ENCODE measurements at regions not wholly inside any gene's neighbourhood (a gene's known extent, or its start where the extent isn't known, plus 50 kb on each side); places are given as distances from the start of the nearest gene placed in this dataset.

DNA sequence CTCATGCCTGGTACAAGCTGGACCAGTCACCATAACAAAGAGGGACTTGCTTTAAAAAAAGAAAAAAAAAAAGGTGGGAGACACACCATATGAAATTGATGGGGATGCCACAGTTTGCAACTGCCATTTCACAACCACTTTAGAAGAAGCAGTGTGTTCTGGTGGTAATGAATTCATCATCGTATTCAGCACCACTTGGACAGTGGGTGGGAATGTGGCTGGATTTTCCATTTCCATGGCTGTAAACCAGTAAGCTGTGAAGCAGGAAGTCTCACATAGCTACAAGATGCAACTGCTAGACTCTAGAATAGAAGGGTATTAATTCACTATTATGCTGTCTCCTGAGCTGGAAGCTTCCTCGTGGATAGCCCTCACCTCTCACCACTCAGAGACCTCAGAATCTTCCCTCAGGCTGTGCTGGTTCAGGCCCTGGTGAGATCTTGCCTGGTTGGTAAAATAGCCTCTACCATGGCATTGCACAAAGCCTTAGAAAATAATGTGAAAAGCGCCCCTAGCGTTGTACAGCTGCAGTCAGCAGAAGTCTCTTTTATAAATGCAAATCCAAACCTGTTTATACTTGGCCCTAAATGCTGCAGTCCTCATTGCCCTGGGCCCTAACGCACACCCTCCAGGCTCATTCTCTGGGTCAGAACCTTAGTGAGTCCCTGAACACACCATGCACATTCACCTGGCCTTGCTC is 150.7 kb downstream of the KCTD15 start:
- DNase-seq (ENCODE audit: low read depth in 2 of 2) = no peak

DNA sequence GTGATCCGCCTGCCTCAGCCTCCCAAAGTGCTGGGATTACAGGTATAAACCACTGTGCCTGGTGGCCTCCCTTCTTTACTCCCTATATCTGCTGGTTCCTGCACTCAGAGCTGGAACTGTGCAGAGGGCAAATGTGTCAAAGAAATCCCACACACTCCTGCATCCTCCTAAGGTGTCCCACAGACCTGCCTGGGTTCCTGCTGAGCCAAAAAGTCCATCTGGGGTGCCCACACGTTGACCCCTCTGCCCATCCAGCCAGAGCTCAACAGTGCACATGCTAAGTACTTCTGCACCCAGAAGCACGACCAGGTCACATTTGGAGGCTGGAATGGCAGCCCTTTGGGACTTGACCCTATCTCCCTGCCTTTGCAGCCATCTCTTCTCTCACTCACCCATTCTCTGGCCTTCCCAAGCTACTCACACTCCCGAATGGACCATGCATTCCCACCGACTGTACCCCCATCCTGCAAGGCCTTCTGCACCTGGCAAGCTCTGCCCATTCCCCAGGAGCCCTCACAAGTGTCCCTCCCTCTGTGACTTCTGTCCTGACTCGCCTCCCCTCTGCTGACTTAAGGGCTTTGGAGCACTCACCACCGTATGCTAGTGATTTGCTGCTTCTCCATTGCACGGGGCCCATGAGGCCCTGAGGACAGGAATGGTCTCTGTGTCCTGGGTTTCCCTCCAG is 152.1 kb downstream of the KCTD15 start:
- no peak for DNase-seq (ENCODE audit: low read depth in 2 of 2)

DNA sequence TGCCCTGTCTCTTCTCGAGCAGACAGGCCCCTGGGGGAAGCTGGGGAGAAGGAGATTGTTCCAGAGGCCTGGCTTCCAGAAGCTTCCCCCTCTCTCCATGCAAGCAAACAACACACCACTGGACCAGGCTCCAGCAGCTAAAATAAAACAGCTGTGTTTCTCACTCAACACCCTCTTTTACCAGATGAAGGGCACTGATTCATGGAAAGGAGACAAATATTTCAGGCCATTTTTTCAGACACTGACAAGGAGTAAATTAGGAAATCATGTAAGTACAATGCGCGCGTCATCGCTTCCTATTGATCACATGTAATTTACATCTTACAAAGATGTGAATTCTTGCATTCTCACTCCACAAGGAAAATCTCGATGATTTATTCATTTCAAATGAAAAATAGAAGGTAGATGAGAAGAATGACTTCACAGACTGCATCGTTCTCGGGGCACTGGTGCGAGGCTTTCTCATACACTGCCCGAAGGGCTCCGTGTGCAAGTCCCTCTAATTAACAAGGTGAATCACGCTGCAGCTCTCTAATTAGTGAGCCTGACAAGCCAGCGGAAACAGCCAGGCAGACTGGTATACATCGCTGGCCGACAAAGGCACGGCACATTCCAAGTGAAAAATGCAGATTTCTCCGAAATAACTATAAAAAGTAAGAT is 153.6 kb downstream of the KCTD15 start:
- no peak for DNase-seq (ENCODE audit: low read depth in 2 of 2)

DNA sequence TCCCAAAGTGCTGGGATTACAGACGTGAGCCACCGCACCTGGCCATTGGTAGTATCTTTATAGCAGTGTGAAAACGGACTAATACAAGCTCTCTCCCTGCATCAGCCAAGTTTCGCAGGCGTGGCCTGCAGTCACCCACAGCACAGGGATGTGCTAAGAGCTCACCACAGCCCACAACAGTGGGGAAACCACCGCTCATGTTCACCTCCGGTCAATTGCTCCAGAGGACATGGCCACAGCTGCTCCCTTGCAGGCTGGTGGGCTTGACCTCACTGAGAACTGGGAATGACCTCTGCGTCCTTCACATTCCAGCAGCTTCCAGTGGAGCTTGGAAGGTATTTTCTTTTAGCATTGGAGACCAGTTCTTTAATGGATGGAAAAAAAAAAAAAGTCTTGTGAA is 156.4 kb downstream of the KCTD15 start:
- no peak for DNase-seq (ENCODE audit: low read depth in 2 of 2)

DNA sequence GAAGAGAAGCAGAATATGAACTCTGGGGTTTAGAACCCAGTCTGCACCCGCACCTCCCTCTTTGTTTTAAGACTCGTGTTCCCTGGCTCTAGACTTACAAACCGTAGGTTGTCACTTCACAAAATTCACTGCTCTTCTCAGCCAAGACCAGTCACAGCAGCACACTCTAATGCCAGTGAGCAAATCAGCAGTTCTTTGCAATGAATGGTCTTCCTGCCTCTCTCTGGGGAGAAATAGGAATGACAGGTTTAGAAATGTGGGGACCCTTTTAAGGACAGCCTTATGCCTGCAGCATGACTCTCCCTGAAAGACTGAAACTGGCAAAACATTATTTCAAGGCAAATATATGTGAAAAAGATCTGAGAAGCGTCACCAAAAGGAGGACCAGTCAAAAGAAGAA is 156.9 kb downstream of the KCTD15 start:
- DNase-seq (ENCODE audit: low read depth in 2 of 2) = no peak

DNA sequence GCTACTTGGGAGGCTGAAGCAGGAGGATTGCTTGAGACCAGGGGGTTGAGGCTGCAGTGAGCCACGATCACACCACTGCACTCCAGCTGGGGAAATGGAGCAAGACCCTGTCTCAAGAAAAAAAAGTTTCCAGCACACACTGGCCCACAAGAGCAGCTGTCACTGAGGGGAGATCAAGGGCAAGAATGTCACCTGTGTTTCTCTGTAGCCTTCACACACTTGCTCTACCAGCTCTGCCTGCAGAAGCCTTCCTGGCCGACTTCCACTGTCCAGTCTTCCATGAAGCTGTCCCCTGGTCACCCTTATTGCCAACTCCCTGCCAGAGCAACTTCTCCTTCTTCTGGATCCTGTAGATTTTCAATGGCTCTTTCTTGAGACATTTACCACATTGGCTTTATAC is 158.0 kb downstream of the KCTD15 start:
- DNase-seq (ENCODE audit: low read depth in 2 of 2) = no peak

DNA sequence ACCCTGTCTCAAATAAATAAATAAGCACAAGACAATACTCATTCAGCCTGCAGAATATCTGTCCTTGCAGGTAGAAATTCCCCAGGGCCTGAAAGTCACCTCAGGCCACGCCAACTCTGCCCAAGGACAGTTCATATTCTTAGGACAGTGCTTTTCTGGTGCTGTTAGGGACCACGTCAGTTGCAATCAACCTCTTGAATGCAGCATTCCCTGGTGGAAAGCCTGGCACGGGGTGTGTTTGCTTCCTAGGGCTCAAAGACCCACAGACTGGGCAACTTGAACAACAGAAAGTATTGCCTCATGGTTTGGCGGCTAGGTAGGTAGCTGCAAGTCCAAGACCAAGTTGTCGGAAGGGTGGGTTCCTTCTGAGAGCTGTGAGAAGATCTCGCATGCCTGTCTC is 160.3 kb downstream of the KCTD15 start:
- DNase-seq (ENCODE audit: low read depth in 2 of 2) = no peak

DNA sequence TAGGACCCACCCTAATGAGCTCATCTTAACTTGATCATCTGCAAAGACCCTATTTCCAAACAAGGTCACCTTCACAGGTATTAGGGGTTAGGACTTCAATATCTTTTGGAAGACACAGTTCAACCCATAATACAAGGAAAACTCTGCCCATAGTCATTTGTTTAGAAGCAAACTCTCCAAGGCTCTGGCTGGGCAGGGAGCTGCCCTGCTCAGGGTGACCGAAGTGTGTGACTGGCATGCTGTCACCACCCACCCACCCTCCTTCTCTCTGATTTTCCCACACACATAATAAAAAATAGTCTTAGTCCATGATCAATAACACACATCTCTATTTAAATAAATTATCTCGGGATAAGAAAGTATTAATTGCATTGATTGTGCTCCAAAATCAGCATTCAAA is 161.1 kb downstream of the KCTD15 start:
- no peak for DNase-seq (ENCODE audit: low read depth in 2 of 2)

DNA sequence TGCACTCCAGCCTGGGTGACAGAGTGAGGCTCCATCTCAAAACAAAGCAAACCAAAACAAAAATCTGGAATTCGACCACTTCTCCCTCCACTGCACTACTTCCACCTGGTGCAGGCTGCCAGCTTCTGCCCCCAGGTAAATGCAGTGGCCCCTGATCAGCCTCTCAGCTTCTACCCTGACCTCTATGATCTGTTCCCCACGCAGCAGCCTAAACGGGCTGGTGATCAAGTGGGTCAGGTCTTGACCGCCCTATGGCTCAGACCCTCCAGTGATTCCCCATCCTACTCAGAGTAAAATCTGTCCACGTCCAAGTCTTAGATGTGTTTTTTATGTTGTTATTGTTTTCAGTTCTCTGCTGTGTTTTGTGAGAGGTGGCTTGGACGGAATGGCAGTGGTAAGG is 163.9 kb downstream of the KCTD15 start:
- DNase-seq (ENCODE audit: low read depth in 2 of 2) = no peak

DNA sequence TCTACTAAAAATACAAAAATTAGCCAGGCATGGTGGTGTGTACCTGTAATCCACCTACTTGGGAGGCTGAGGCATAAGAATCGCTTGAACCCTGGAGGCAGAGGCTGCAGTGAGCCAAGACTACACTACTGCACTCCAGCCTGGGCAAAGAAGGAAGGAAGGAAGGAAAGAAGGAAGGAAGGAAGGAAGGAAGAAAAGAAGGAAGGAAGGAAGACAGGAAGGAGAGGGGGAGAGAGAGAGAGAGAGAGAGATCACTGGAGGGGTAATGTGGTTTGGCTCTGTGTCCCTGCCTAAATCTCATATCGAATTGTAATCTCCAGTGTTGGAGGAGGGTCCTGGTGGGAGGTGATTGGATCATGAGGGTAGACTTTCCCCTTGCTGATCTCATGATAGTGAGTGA is 165.5 kb downstream of the KCTD15 start:
- DNase-seq (ENCODE audit: low read depth in 2 of 2) = no peak

DNA sequence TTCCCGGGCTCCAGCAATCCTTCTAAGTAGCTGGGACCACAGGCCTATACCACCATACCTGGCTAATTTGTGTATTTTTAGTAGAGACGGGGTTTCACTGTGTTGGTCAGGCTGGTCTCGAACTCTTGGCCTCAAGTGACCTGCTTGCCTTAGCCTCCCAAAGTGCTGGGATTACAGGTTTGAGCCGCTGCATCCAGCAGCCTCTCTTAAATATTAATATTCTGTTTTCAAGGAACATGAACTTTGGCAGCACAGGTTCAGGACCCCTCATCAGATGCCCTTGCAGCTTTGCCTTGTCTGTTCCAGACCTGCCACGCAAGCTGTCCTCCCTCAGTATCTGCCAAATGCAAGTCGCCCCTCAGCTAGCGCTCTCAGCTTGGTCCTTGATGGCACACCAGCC is 166.8 kb downstream of the KCTD15 start:
- no peak for DNase-seq (ENCODE audit: low read depth in 2 of 2)

DNA sequence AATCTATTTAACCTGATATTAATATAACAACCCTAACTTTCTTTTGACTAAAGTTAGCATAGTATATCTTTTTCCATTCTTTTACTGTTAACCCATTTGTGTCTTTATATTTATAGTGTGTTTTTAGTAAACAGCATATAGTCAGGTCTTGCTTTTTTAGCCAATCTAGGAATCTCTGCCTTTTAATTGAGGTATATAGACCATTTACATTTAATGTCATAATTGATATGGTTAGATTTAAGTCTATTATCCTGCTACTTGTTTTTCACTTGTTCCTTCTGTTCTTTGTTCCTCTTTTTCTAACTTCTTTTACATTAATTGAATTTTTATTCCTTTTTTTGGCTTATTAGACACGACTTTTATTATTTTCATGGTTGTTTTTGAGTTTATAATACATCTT is 174.4 kb downstream of the KCTD15 start:
- DNase-seq (ENCODE audit: low read depth in 2 of 2) = no peak

DNA sequence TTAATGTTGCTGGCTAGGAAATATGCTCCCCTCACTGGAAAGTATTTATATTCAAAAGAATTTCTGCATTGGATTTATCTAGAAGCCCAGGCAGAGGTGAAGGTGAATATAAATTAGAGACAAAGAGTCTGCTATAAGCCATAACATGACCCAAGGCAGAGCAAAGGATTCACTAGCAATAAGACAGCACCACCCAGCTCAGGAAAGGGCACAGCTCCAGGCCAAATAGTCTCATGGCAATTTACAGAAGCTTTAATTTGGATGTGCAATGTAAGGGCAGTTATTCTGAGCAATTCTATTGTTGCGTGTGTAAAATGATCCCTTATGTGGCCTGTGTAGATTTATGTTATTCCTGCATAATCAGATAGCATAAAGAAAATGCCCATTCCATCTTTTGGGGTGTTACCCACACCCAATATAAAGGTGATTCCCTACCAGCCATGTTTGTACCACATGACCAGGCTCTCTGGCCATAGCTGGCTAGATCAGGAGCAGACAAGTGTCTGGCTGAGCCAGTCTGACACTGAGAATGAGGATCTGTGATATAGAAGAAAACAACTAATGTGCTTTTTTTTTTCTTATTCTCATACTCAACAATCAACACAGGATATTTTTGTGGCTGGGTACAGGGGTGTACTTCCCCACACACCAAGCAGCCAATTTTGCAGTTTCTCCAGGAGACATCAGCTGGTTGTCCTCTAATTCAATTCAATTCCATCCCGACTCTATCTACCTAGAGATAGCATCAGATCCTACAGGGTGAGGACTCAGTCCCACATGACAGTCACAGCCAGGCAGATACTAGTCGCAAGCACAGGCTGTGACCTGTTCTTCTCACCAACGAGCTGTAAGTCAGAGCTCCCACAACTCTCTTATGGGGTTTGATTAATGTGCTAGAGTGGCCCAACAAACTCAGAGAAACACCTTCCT is 181.4 kb downstream of the KCTD15 start:
- DNase-seq (ENCODE audit: low read depth in 2 of 2) = no peak

DNA sequence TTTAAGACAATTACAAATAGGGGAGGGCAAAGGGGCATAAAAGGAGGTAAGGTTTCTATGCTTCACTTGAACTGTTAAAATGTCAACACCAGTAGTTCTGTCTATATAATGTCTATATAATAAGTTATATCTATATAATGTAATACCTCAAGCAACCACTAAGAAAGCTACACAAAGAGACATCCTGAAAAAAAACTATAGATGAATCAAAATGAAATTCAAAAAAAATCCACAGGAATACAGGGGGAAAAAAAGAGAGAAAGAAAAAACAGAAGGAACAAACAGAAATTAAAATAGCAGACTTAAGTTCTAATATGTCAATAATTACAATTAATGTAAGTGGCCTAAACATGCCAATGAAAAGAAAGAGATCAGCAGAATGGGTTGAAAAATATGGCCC is 186.0 kb downstream of the KCTD15 start:
- no peak for DNase-seq (ENCODE audit: low read depth in 2 of 2)

DNA sequence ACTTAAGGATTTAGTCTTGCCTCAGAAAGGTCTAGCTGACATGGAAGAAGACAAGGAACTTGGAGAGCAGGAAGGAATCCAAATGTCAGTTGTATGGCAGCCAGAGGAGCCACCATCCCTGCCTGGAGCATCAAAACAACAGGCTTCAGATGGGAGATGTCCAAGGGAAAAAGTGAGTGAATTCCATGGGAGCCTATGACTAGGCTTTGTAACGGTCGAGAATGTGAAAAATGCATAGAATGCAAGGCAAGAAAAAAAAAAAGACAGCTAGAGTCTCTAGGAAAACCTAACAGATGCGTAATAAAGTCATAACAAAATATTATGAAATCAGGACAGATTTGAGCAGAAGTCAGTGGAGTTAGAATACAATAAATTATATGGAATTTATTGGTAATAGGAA is 183.7 kb upstream of the LSM14A start:
- no peak for DNase-seq (ENCODE audit: low read depth in 2 of 2)

DNA sequence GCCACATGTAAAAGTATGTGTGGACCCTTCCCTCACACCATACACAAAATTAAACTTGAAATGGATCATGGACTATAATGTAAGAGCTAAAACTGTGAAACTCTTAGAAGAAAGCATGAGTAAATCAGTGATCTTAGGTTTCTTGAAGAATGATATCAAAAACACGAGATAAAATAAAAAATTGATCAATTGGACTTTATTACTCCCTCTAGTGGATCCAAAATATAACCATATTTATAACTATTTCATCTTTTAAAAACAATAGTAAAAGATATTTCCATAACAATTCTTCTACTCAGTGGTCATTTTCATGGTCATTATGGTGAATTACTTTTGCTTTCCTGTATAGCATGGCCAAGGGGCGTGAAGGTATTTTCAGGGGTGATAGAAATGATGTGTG is 174.6 kb upstream of the LSM14A start:
- DNase-seq (ENCODE audit: low read depth in 2 of 2) = no peak

DNA sequence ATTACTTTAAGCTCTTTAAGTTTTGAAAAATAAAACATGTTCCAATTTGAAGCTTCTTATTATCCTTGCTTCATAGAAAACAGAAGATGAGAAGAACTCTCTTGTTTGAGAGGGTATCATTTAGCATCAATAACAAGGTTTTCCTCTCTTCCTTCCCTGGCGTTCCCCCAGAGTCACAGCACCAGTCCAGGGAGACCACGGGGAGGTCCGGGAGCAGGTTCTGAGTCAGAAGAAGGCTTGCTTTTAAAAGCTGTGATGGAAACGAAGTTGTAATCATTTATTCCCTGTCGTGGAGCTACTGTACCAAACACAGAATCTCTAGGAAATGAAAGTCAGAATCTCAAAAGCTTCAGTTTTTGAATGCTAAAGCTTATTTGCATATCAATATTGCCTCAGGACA is 174.0 kb upstream of the LSM14A start:
- no peak for DNase-seq (ENCODE audit: low read depth in 2 of 2)

DNA sequence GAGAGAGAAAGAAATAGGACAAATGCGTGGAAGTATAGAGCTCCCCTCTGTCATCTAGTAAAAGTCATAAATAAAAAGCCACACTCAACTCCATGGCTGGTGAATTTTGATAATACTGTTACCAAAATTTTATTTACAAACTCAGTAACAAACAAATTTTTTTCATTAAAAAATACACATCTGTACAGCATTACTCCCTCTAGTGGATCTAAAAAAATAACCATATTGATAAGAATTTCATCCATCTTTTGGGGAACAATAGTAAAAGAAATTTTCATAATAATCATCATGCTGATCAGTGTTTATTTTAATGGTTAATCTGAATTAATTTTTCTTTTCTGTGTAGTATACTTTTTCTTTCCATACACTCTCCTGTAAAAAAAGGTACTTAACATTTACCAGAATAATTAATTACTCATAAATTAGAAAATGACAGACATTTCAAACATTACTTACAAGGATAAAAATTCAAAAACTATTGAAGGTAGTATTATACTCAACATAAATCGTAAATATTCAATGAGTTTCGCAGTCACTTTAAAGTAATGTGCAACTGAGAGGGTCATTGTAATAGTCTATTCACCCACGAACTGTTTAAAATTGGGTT is 173.5 kb upstream of the LSM14A start:
- DNase-seq (ENCODE audit: low read depth in 2 of 2) = no peak

DNA sequence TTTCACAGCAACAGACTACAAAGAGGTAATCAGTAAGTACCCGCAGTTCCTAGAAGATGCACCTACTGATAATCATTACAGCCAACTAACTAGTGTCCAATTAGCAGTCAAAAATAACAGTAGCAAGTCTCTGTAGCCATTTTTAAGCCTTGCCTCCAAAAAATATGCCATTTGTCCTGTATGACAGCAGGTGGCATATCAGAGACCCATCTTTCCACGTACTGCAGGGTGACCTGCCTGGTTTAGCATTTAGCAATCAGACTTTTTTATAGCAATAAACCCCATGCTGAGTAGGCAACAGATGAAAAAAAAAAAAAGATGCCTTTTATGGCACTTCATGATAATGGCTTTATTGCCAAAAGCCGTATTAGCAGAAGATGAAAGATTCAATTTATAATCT is 155.3 kb upstream of the LSM14A start:
- no peak for DNase-seq (ENCODE audit: low read depth in 2 of 2)

DNA sequence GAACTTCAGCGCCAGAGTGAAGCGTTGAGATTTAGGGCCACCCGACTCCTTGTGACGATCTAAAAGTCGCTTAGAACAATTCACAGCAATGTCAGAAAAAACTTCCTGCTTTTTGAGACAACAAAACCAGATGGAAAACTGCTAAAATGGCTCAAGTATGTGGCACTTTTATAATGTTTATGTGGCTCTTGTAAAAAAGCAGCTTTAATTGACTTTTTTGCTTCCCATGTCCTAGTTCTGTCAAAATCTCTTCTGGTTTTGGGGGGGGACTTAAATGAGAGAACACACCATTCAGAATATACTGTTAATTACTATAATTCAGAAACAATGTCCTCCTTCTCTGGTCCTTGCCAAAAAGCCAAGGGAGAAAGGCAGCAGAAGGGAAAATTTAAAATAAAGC is 154.7 kb upstream of the LSM14A start:
- DNase-seq (ENCODE audit: low read depth in 2 of 2) = no peak

DNA sequence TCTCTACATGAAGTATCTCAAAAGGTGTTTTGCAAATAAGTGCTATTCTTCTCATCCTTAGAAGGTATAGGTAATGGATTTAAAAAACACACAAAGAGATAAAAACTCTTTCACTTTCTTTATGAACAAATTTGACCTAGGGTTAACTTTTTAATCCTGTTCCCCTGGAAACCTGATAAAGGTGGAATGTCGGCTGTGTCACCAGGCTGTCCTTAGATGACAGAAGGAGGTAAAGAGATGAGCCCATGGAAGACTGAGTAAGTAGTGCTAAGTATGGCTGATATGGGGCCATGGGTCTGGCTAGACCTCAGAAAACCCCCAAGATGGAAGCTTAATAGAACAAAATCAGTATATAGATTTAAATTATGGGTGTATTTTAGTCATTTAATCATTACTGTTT is 153.8 kb upstream of the LSM14A start:
- DNase-seq (ENCODE audit: low read depth in 2 of 2) = no peak

DNA sequence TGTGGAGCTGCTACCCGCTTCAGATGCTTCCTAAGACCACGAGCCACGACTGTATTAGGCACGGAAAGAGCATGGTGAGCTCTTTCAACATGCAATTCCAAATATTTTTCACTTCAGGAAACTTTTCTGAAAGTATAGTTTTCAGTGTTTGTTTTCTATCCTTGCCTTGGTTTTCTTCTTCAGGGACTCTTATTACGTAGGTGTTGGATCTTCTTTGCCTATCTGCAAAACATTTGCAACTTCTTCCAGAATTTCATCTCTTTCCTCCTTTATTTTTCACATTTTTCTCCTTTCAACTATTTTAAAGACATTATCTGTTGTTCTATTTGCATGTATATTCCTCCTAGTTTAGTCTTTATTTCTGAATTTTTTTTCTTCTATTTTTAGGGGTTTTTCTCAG is 148.9 kb upstream of the LSM14A start:
- DNase-seq (ENCODE audit: low read depth in 2 of 2) = no peak
